A673 (cell line): ENCODE measurements at regions not wholly inside any gene's neighbourhood (a gene's known extent, or its start where the extent isn't known, plus 50 kb on each side); places are given as distances from the start of the nearest gene placed in this dataset.

Experiments
- BruUV-seq: library from RNA; stranded (reverse); fragments of 400-500 nt; replicated peaks from 2 replicates; lab custom pipeline; 2021; lab: Mats Ljungman, UMichigan
- CTCF ChIA-PET: fragments of 300-600 bp; sonication (Branson Sonifier 250); formaldehyde crosslinking; loops from one replicate; lab custom pipeline; 2022; ENCODE audit warnings: antibody characterized with exemption; lab: Charles Lee
- POLR2A ChIA-PET: fragments of 300-600 bp; sonication (Branson Sonifier 250); formaldehyde crosslinking; loops from one replicate; lab custom pipeline; 2022; ENCODE audit warnings: antibody characterized with exemption; ENCODE audit not compliant: low non-redundant PET; lab: Charles Lee
- DNase-seq: peaks from one replicate; pipeline ENCODE4 v3.0.0-alpha.2; 2015; ENCODE audit warnings: low spot score
- H3K27ac ChIP-seq: fragments of 200-600 bp; sonication (generic); 2 replicates; pipeline ENCODE4 v1.5.1; 2016; ENCODE audit warnings: mixed run types, low read depth, mild to moderate bottlenecking, mixed read lengths, antibody characterized with exemption, low read length; ENCODE audit not compliant: poor library complexity, severe bottlenecking
- H3K27me3 ChIP-seq: fragments of 200-600 bp; sonication (generic); replicated peaks from 2 replicates; pipeline ENCODE4 v1.6.1; 2017; ENCODE audit warnings: mixed run types, low read depth, mild to moderate bottlenecking, mixed read lengths, antibody characterized with exemption, low read length; ENCODE audit not compliant: insufficient read depth, poor library complexity
- H3K36me3 ChIP-seq: fragments of 200-600 bp; sonication (generic); 2 replicates; pipeline ENCODE4 v1.6.1; 2016; ENCODE audit warnings: mixed run types, mild to moderate bottlenecking, mixed read lengths, antibody characterized with exemption, low read length; ENCODE audit not compliant: insufficient read depth, poor library complexity, severe bottlenecking
- H3K4me1 ChIP-seq: fragments of 200-600 bp; sonication (generic); 2 replicates; pipeline ENCODE4 v1.6.1; 2017; ENCODE audit warnings: mixed run types, mild to moderate bottlenecking, mixed read lengths, antibody characterized with exemption, low read length; ENCODE audit not compliant: insufficient read depth, poor library complexity, severe bottlenecking
- H3K4me3 ChIP-seq: fragments of 200-600 bp; sonication (generic); 2 replicates; pipeline ENCODE4 v1.5.1; 2016; ENCODE audit warnings: low read depth, mixed run types, mild to moderate bottlenecking, mixed read lengths, low read length; ENCODE audit not compliant: poor library complexity, severe bottlenecking
- H3K9me3 ChIP-seq: fragments of 200-600 bp; sonication (generic); 2 replicates; pipeline ENCODE4 v1.6.1; 2016; ENCODE audit warnings: mixed run types, low read depth, mild to moderate bottlenecking, mixed read lengths, antibody characterized with exemption, low read length; ENCODE audit not compliant: poor library complexity, severe bottlenecking
- EZH2 ChIP-seq: fragments of 200-600 bp; sonication (generic); IDR thresholded peaks from 2 replicates; pipeline ENCODE4 v1.6.1; 2017; ENCODE audit warnings: borderline replicate concordance, low read depth, mild to moderate bottlenecking, mixed read lengths, antibody characterized with exemption, low read length; ENCODE audit not compliant: poor library complexity, severe bottlenecking
- intact Hi-C: fragments of 100-400 bp; cut with micrococcal nuclease; formaldehyde crosslinking; loops from one replicate; pipeline ENCODE4 v1.10.0; 2022; ENCODE audit not compliant: unreplicated experiment
- TF ChIP-seq, protein P1 (sequence below): fragments of 300-800, 200-600 bp; sonication (generic); conservative IDR thresholded peaks from 2 replicates; pipeline ENCODE4 v1.5.1; 2017; ENCODE audit warnings: low read depth, mild to moderate bottlenecking, antibody characterized with exemption, low read length, moderate library complexity, mixed read lengths

DNA sequence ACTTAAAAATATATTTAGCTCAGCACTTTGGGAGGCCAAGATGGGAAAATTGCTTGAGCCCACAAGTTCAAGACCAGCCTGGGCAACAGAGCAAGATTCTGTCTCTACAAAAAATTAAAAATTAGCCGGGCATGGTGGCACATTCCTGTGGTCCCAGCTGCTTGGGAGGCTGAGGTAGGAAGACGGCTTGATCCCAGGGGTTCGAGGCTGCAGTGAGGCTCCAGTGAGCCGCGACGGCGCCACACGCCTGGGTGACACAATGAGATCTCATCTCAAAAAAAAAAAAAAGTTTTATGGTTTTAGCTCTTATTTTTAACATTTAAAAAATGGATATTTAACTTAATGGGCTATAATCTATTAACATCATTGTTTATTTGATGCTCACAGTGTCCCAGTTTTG lies 97.2 kb upstream of the RIPOR2 start:
- Histone ChIP-seq H3K36me3 (no peaks in the 10 kb centered on the region), H3K9me3 (no peaks in the 10 kb centered on the region), H3K27ac (no peak overlapping the region), H3K27me3 (no peaks in the 10 kb centered on the region), H3K4me1 (peaks cover 23% of the 10 kb centered on the region), H3K4me3 (no peak overlapping the region)
- CTCF ChIA-PET, result no interaction called here
- no peak for TF ChIP-seq EZH2
- TF ChIP-seq, protein P1, sequence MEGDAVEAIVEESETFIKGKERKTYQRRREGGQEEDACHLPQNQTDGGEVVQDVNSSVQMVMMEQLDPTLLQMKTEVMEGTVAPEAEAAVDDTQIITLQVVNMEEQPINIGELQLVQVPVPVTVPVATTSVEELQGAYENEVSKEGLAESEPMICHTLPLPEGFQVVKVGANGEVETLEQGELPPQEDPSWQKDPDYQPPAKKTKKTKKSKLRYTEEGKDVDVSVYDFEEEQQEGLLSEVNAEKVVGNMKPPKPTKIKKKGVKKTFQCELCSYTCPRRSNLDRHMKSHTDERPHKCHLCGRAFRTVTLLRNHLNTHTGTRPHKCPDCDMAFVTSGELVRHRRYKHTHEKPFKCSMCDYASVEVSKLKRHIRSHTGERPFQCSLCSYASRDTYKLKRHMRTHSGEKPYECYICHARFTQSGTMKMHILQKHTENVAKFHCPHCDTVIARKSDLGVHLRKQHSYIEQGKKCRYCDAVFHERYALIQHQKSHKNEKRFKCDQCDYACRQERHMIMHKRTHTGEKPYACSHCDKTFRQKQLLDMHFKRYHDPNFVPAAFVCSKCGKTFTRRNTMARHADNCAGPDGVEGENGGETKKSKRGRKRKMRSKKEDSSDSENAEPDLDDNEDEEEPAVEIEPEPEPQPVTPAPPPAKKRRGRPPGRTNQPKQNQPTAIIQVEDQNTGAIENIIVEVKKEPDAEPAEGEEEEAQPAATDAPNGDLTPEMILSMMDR, result no peak
- BruUV-seq, result no TSS peak
- intact Hi-C loops, result no loop called here
- POLR2A ChIA-PET, result no interaction called here
- no peak for DNase-seq

DNA sequence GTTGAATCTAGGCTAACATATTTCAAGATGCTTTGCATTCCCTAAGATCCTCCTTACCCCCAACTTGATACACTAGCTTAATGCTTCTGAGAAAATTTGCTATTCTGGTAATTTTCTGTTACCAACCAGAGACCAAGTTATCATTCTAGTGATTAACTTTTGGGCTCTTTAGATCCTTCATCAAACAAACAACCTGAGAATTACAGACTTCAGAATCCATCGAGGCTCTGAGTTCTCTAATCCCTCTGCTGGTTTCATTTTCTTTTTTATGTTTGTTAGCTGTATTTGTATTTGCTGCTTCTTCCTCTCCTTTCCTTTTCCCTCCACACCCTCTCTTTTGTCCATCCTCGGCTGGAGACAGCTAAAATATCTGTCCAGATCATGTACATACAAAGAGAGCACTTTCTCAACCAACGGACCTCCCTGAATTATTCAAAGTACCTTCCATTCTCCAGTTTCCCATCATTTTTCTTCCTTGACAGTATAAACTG lies 98.7 kb upstream of the RIPOR2 start:
- H3K4me1 ChIP-seq, result peaks cover 23% of the 10 kb centered on the region
- CTCF ChIA-PET, result no interaction called here
- intact Hi-C loops, result no loop called here
- no TSS peak for BruUV-seq
- POLR2A ChIA-PET, result no interaction called here
- TF ChIP-seq, protein P1, result no peak
- no peak for TF ChIP-seq EZH2
- no peaks in the 10 kb centered on the region for H3K9me3 ChIP-seq
- H3K27me3 ChIP-seq, result no peaks in the 10 kb centered on the region
- no peak for DNase-seq
- no peaks in the 10 kb centered on the region for H3K36me3 ChIP-seq
- no peak overlapping the region for H3K27ac ChIP-seq
- H3K4me3 ChIP-seq, result peak overlapping the region; percentile 3

DNA sequence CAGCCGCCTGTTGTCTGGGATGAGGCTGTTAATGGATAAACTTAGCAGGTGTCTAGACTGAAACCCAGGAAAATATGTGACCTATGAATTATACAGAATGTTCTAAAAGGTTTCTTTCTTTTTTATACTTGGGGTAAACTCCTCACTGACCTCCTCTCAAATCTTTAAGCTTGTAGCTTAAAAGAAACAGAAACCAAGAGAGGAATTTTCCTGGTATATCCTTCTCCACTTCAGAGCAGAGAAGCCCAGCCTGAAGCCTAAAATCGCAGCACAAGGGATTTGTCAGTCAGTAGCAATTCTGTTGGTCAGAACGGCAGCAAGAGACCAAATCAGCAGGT lies 99.4 kb upstream of the RIPOR2 start:
- H3K27ac ChIP-seq, result no peak overlapping the region
- H3K4me1 ChIP-seq, result peaks cover 23% of the 10 kb centered on the region
- intact Hi-C loops, result no loop called here
- ChIA-PET CTCF (no interaction called here), POLR2A (no interaction called here)
- H3K4me3 ChIP-seq, result no peak overlapping the region
- no peaks in the 10 kb centered on the region for H3K9me3 ChIP-seq
- no peak for TF ChIP-seq EZH2
- TF ChIP-seq, protein P1, result no peak
- H3K27me3 ChIP-seq, result no peaks in the 10 kb centered on the region
- DNase-seq, result no peak
- BruUV-seq, result no TSS peak
- no peaks in the 10 kb centered on the region for H3K36me3 ChIP-seq
